Activated CD4-positive, alpha-beta T cell treated with anti-CD3 and anti-CD28 coated beads, Interleukin-2, Interleukin-6, amounts not matched to agents 100 ng/mL and 50 ng/mL, durations not matched to agents 16 hours and 8 hours (primary cell): ENCODE measurements at regions not wholly inside any gene's neighbourhood (a gene's known extent, or its start where the extent isn't known, plus 50 kb on each side); places are given as distances from the start of the nearest gene placed in this dataset.
"Not testable (repeated sequence)": the region's sequence is repeated elsewhere in the genome, so short reads cannot be mapped to it uniquely, and the experiment has no call there.

Experiments
- DNase-seq: peaks from one replicate; pipeline ENCODE4 v3.0.0-alpha.2; 2020

GRCh38 chr4:79661196-79661595 is 253.2 kb upstream of the GK2 start:
- DNase-seq = no peak

- DNase-seq = not testable (repeated sequence)
Measured at GRCh38 chr4:79659308-79659870, 251.4 kb upstream of the GK2 start.

GRCh38 chr4:79657379-79657778 is 249.4 kb upstream of the GK2 start:
- no peak for DNase-seq

GRCh38 chr4:79653871-79654270 is 245.8 kb upstream of the GK2 start:
- no peak for DNase-seq

- DNase-seq = no peak
Measured at GRCh38 chr4:79652738-79653137, 244.7 kb upstream of the GK2 start.

GRCh38 chr4:79652232-79652631 is 244.2 kb upstream of the GK2 start:
- no peak for DNase-seq

- no peak for DNase-seq
Measured at GRCh38 chr4:79651456-79651855, 243.4 kb upstream of the GK2 start.

- no peak for DNase-seq
Measured at GRCh38 chr4:79650794-79651431, 242.9 kb upstream of the GK2 start.

- no peak for DNase-seq
Measured at GRCh38 chr4:79650217-79650616, 242.2 kb upstream of the GK2 start.

GRCh38 chr4:79645942-79646341 is 237.9 kb upstream of the GK2 start:
- DNase-seq = no peak

GRCh38 chr4:79638735-79639134 is 230.7 kb upstream of the GK2 start:
- no peak for DNase-seq

GRCh38 chr4:79636991-79637390 is 229.0 kb upstream of the GK2 start:
- DNase-seq = no peak

GRCh38 chr4:79634111-79634510 is 226.1 kb upstream of the GK2 start:
- no peak for DNase-seq

GRCh38 chr4:79632114-79632513 is 224.1 kb upstream of the GK2 start:
- no peak for DNase-seq

- no peak for DNase-seq
Measured at GRCh38 chr4:79626611-79627010, 218.6 kb upstream of the GK2 start.

GRCh38 chr4:79626101-79626500 is 218.1 kb upstream of the GK2 start:
- DNase-seq = no peak

- DNase-seq = no peak
Measured at GRCh38 chr4:79625361-79625760, 217.3 kb upstream of the GK2 start.

- DNase-seq = no peak
Measured at GRCh38 chr4:79623021-79623870, 215.2 kb upstream of the GK2 start.

- peak; percentile 7 for DNase-seq
Measured at GRCh38 chr4:79621061-79621460, 213.0 kb upstream of the GK2 start.

GRCh38 chr4:79620617-79621016 is 212.6 kb upstream of the GK2 start:
- no peak for DNase-seq

- DNase-seq = no peak
Measured at GRCh38 chr4:79613269-79613935, 205.4 kb upstream of the GK2 start.

GRCh38 chr4:79611026-79611425 is 203.0 kb upstream of the GK2 start:
- no peak for DNase-seq

GRCh38 chr4:79609817-79610216 is 201.8 kb upstream of the GK2 start:
- no peak for DNase-seq

GRCh38 chr4:79607979-79608378 is 200.0 kb upstream of the GK2 start:
- DNase-seq = no peak
